ENCODE measurements at regions not wholly inside any gene's neighbourhood (a gene's known extent, or its start where the extent isn't known, plus 50 kb on each side); places are given as distances from the start of the nearest gene placed in this dataset.
A peak's percentile ranks its signal among the peaks of the same experiment; 100 is the strongest.
"Not testable (repeated sequence)": the region's sequence is repeated elsewhere in the genome, so short reads cannot be mapped to it uniquely, and the experiment has no call there.

- DNase-seq (ENCODE audit: low read depth): no peak
Observed at GRCh38 chr4:160009656-160010493, 907.0 kb downstream of the RAPGEF2 start.

GRCh38 chr4:160019936-160020335, 917.1 kb downstream of the RAPGEF2 start:
- DNase-seq (ENCODE audit: low read depth): no peak

DNA sequence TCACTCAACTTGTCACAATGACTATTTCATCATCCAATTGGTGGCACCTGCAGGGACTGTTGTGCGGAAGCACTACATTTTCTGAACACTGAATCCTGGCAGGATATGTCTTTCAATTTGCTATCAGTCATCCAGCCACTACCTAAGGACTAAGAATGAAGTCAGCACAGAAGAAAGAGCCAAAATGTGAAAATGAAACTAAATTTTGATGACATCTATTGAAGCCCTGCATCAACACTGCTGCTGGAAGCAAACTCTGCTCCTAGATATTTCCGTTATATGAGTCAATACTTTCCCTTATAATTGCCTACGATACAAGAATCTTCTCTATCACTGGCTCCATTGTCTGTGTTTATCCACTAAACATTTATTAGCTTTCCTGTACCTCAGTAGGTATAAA, 917.9 kb downstream of the RAPGEF2 start:
- DNase-seq (ENCODE audit: low read depth): no peak

DNA sequence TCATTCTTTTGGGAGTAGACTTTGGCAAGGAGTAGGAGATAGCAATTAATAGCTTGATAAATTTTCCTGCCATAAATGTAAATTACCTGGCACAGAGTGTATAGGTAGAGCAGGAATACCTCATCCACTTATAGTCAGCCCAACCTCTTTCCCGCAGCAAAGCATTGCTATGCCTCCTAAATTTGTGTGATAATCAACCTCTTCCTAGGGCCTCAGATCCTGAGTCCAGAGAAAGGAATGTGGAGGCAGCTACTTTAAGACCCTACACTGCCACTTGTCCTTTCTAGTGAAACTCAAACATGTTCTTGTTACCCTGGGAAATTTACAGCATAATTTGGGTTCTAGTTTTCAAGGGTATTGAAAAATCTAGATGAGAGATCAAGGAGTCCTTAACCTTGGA, 919.0 kb downstream of the RAPGEF2 start:
- DNase-seq (ENCODE audit: low read depth): no peak

DNA sequence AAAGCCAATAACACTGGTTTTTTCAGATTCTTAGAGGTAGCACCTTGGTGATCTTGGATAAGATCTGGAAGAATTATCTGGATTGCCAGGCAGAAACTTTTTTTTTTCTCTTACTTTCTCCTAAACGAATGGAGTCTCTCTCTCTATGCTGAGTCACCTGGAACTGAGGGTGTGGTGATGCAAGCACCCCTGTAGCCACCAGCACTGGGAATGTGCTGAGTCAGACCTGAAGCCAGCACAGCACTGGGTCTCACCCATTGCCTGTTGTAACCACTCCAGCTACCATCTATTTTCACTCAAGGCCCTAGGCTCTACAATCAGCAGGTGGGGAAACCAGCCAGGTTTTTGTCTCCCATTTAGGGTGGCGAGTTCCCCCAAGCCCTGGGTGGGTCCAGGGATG, 923.8 kb downstream of the RAPGEF2 start:
- DNase-seq (ENCODE audit: low read depth): peak; percentile 53

DNA sequence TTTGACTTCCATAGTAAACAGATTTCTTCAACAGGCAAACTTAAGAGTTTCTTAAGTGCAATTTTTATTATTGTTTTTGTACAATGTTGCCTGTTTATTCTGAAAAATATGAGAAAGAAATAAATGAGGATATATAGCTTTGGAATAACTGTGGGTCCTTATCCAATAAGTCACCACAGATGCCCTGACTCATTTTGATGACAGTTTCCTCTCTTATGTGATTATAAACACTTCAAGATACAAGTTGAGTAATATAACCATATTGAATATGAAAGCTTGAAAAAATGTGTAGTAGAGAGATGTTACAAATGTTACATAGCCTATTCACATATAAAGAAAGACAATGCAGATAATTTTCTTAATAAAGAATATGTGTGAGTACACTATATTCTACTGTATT, 931.6 kb downstream of the RAPGEF2 start:
- no peak for DNase-seq (ENCODE audit: low read depth)

- peak; percentile 17 for DNase-seq (ENCODE audit: low read depth)
Observed at GRCh38 chr4:160038615-160039014, 935.7 kb downstream of the RAPGEF2 start.

DNA sequence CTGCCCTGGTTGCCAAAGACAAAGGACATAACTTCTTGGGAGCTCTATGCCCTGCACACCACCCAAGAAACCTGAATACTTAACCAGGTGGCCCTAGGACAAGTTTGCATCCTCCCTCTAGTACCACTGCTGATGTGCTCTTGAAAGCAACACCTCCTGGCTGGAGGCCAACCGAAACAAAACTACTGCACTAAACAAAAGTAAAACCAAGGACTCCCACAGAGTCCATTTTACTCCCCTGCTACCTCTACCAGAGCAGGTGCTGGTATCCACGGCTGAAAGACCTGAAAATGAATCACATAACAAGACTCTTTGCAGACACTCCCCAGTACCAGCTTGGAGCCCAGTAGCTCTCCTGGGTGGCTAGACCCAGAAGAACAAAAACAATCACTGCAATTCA, 941.8 kb downstream of the RAPGEF2 start:
- DNase-seq (ENCODE audit: low read depth): no peak

DNA sequence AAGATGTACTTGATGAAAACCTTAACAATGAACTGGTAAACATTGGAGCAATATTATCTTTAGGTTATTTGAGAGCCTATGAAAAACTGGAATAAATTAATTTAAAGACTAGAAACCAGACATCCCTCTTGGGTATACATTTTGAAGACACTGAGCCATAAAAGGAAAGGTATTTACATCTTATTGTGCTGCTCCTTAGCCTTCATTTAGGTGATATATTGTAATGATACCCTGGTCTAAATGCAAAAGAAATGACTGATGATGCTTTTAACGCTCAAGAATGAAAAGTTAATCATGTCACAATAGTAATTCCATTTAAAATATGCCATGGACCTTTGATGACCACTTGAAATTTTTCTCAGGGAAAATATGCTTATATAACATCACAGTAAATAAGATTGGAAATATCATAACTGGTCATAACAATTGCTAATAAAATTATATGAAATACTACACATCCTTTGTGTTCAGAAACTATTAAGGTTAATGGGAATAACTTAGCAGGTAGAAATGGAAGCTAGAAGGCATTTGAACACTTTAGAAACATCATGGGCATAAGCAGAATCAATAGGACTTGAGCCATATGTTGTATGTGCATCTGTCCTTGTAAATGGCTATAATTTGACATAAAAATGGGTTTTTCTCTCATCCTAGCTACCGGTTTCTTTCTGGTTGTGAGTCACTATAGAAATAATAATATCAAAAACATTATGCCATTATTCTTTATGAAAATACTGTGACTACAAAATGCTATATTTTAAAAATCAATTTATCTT, 979.7 kb downstream of the RAPGEF2 start:
- no peak for DNase-seq (ENCODE audit: low read depth)

DNA sequence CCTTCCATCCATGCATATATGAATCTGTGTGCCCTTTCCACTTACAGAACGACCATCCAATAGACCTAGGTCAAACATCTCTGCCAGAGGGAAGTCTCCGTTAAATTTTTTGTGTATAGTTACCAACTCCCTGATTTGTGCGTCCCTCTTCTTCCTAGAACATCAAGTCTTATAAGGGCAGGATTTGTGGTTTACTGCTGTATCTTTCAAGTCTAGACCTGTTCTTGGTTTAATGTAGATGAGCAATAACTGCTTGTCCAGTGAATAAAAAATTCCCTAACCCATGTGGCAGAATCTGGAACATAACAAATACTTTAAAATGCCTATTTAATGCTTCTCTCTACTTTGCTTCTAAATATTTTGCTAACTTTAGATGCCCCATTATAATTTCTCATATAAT, 988.8 kb downstream of the RAPGEF2 start:
- DNase-seq (ENCODE audit: low read depth): no peak

DNA sequence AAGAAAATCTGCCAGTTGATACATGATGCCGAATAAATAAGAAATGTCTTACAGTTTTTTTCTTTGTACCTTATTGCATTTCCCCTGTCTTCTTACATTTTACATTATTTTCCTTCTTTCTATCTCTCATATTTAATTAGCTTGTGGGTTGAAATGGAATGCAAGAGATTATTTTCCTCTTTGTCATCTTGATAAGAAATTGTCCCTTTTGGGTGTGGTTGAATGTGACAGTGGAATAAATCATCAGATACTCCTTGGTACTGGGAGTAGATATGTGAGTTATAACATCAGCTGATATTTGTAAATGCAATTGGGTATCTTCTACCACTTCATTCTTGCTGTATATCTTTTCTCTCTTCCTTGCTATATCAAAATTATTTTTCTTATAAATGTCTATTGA, 997.4 kb downstream of the RAPGEF2 start:
- no peak for DNase-seq (ENCODE audit: low read depth)

GRCh38 chr4:160110891-160111290, 1008.0 kb downstream of the RAPGEF2 start:
- no peak for DNase-seq (ENCODE audit: low read depth)

- no peak for DNase-seq (ENCODE audit: low read depth)
Observed at GRCh38 chr4:160117686-160118085, 1014.8 kb downstream of the RAPGEF2 start.

- not testable (repeated sequence) for DNase-seq (ENCODE audit: low read depth)
Observed at GRCh38 chr4:160125576-160126287, 1022.9 kb downstream of the RAPGEF2 start.

DNA sequence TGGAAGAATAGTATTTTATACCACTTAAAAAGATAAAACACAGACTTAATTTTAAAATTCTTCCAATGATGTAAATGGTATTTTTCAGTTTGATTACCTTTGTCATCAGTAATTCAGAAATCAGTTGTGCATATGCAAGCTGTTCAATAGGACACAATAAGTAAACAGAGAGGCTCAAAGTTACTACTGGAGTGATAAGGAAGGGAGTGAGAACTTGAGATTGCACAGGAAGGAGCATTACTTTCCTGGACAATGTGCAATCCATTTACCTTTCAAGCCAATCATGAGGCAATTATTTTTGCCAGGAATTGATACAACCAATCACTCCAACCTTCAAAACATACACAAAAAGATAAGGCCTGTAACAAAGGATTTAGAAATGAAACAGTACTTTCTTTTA, 1024.3 kb downstream of the RAPGEF2 start:
- no peak for DNase-seq (ENCODE audit: low read depth)

DNA sequence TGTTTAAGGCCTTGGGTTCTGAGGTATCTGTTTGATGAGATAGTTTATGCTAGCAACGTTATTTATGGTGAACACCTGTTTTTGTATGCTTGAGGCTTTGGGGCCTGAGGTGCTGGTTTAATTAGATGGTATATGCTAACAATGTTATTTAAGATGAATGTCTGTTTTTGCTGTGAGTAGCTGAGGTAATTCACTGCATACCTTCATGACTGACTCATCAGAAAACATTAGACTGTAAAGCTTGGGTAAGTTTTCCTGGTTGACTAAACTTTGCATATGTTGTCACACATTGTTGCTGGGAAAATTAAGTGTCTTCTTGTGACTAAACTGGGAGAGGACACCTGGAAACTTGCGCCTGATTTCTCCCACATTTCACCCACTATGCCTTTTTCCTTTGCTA, 1026.6 kb downstream of the RAPGEF2 start:
- DNase-seq (ENCODE audit: low read depth): peak; percentile 10

- DNase-seq (ENCODE audit: low read depth): no peak
Observed at GRCh38 chr4:160136021-160136420, 1033.1 kb downstream of the RAPGEF2 start.

DNA sequence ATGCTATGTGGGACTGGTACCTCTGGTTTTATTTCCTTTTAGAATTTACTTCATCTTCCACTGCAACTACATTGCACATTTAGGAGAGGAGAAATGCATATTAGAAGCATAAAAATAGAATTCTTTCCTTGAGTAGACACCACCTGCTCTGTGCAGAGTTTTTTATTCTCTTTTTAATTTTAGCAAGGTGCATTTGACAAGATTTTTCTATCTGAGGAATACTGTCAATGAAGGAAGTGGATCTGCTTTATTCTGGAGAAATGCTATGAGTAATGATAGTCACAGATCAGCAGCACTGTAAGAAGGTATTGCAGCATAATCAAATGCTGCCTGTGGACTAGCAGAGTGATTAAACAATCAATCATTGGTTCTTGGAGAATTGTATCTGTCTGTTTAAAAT, 1038.3 kb downstream of the RAPGEF2 start:
- no peak for DNase-seq (ENCODE audit: low read depth)

- peak; percentile 9 for DNase-seq (ENCODE audit: low read depth)
Observed at GRCh38 chr4:160142579-160142978, 1039.7 kb downstream of the RAPGEF2 start.

- DNase-seq (ENCODE audit: low read depth): no peak
Observed at GRCh38 chr4:160143574-160143973, 1040.7 kb downstream of the RAPGEF2 start.

DNA sequence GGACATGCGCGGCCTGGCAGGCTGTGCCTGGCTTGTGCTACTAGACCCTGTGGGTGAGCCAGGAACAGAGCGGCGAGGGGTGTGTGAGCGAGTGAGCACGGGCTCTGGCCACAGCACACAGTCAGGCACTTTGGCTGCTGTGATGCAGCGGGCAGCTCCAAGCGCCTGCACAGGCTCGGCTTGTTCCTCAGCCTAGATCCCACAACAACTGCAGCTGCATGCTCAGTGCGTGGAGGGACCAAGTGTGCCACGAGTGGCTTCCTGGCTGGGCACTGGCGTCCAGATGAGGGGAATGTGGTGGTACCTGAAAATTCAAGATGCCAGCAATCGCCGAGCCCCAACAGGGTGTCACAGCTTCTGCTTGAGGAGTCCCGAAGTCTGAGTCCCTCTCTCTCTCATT, 1056.6 kb downstream of the RAPGEF2 start:
- DNase-seq (ENCODE audit: low read depth): no peak

- DNase-seq (ENCODE audit: low read depth): no peak
Observed at GRCh38 chr4:160161026-160161425, 1058.1 kb downstream of the RAPGEF2 start.

All from myocyte (in vitro differentiated cells).